ENCODE measurements at regions not wholly inside any gene's neighbourhood (a gene's known extent, or its start where the extent isn't known, plus 50 kb on each side); places are given as distances from the start of the nearest gene placed in this dataset.

DNA sequence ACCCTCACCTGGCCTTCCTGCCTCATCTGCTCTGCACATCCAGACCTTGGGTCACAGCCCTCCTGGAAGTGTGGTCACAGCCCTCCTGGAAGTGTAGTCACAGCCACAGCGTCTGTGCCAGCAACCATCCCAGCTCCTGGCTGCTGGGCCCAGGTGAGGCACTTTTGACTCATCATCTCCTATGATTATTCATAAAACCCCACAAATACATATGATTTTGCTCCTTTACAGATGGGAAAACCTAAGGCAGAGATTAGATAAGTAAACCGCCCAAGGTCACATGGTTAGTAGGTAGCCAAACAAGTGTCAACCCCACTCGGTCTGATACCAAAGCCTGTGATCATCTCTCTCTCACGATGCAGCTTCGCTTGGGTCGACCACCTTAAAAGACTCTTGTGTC lies 94.3 kb downstream of the PRLHR start:
- no peak overlapping the region for H3K23ac ChIP-seq (ENCODE audit: low read length in 2 of 2)
- no peaks in the 10 kb centered on the region for H3K36me3 ChIP-seq (ENCODE audit: control insufficient read depth in 1 of 2, insufficient read depth in 2 of 2, low read depth in 1 of 2, low read length in 2 of 2)
- no peak overlapping the region for H2AFZ ChIP-seq (ENCODE audit: low read depth, low read length)
- no peak overlapping the region for H2BK12ac ChIP-seq (ENCODE audit: low read length in 2 of 2)
- no peak overlapping the region for H2BK15ac ChIP-seq (ENCODE audit: low read depth, poor library complexity, severe bottlenecking)
- H2AK5ac ChIP-seq (ENCODE audit: low read length, severe bottlenecking) = no peak overlapping the region
- no peak for DNase-seq
- no peak overlapping the region for H4K8ac ChIP-seq (ENCODE audit: low read length)
- H3K27me3 ChIP-seq (ENCODE audit: control insufficient read depth in 1 of 2, insufficient read depth in 1 of 2, low read length in 2 of 2) = no peaks in the 10 kb centered on the region
- no peak overlapping the region for H3K4me3 ChIP-seq (ENCODE audit: insufficient read depth in 1 of 2, low read depth in 1 of 2, low read length in 2 of 2)
- no peaks in the 10 kb centered on the region for H3K79me1 ChIP-seq (replicated peaks; ENCODE audit: low read length, poor library complexity, severe bottlenecking)
- no peak overlapping the region for H4K91ac ChIP-seq (ENCODE audit: low read length)
- no peak overlapping the region for H2BK5ac ChIP-seq (ENCODE audit: low read depth, low read length, poor library complexity, severe bottlenecking)
- no peaks in the 10 kb centered on the region for H3K9me3 ChIP-seq (ENCODE audit: control insufficient read depth, low read length)
- H3K14ac ChIP-seq (ENCODE audit: low read length in 2 of 2) = no peak overlapping the region
- H3K4ac ChIP-seq (ENCODE audit: low read depth in 1 of 2, low read length in 2 of 2) = no peak overlapping the region
- peak overlapping the region; percentile 50 for H3K9ac ChIP-seq (ENCODE audit: low read length)
- H3K27ac ChIP-seq (ENCODE audit: low read length, poor library complexity, severe bottlenecking) = no peak overlapping the region
- no peaks in the 10 kb centered on the region for H3K4me1 ChIP-seq (ENCODE audit: control insufficient read depth, insufficient read depth, low read depth, low read length)
- H2BK120ac ChIP-seq (ENCODE audit: low read depth, low read length) = no peak overlapping the region
- WGBS = 86% methylated on average over 6 of the region's 6 CpGs
- no peak overlapping the region for H3K4me2 ChIP-seq (ENCODE audit: low read length, poor library complexity, severe bottlenecking)
- H3K18ac ChIP-seq (ENCODE audit: low read depth in 1 of 2, low read length in 2 of 2) = no peak overlapping the region

- WGBS = 85% methylated on average over 3 of the region's 6 CpGs
- H3K79me1 ChIP-seq (replicated peaks; ENCODE audit: low read length, poor library complexity, severe bottlenecking) = no peaks in the 10 kb centered on the region
- H2BK15ac ChIP-seq (ENCODE audit: low read depth, poor library complexity, severe bottlenecking) = no peak overlapping the region
- H3K4me2 ChIP-seq (ENCODE audit: low read length, poor library complexity, severe bottlenecking) = no peak overlapping the region
- H3K9me3 ChIP-seq (ENCODE audit: control insufficient read depth, low read length) = no peaks in the 10 kb centered on the region
- no peak overlapping the region for H4K8ac ChIP-seq (ENCODE audit: low read length)
- no peak overlapping the region for H2AK5ac ChIP-seq (ENCODE audit: low read length, severe bottlenecking)
- H2AFZ ChIP-seq (ENCODE audit: low read depth, low read length) = no peak overlapping the region
- no peak overlapping the region for H2BK5ac ChIP-seq (ENCODE audit: low read depth, low read length, poor library complexity, severe bottlenecking)
- H2BK120ac ChIP-seq (ENCODE audit: low read depth, low read length) = no peak overlapping the region
- H3K4me1 ChIP-seq (ENCODE audit: control insufficient read depth, insufficient read depth, low read depth, low read length) = no peaks in the 10 kb centered on the region
- no peak overlapping the region for H2BK12ac ChIP-seq (ENCODE audit: low read length in 2 of 2)
- no peak overlapping the region for H3K27ac ChIP-seq (ENCODE audit: low read length, poor library complexity, severe bottlenecking)
- H3K14ac ChIP-seq (ENCODE audit: low read length in 2 of 2) = no peak overlapping the region
- H3K23ac ChIP-seq (ENCODE audit: low read length in 2 of 2) = no peak overlapping the region
- H3K36me3 ChIP-seq (ENCODE audit: control insufficient read depth in 1 of 2, insufficient read depth in 2 of 2, low read depth in 1 of 2, low read length in 2 of 2) = no peaks in the 10 kb centered on the region
- H3K4ac ChIP-seq (ENCODE audit: low read depth in 1 of 2, low read length in 2 of 2) = no peak overlapping the region
- no peaks in the 10 kb centered on the region for H3K27me3 ChIP-seq (ENCODE audit: control insufficient read depth in 1 of 2, insufficient read depth in 1 of 2, low read length in 2 of 2)
- H4K91ac ChIP-seq (ENCODE audit: low read length) = no peak overlapping the region
- no peak for DNase-seq
- no peak overlapping the region for H3K18ac ChIP-seq (ENCODE audit: low read depth in 1 of 2, low read length in 2 of 2)
- H3K4me3 ChIP-seq (ENCODE audit: insufficient read depth in 1 of 2, low read depth in 1 of 2, low read length in 2 of 2) = no peak overlapping the region
- peak overlapping the region; percentile 50 for H3K9ac ChIP-seq (ENCODE audit: low read length)
Observed at GRCh38 chr10:118500477-118501104, 94.9 kb downstream of the PRLHR start.

DNA sequence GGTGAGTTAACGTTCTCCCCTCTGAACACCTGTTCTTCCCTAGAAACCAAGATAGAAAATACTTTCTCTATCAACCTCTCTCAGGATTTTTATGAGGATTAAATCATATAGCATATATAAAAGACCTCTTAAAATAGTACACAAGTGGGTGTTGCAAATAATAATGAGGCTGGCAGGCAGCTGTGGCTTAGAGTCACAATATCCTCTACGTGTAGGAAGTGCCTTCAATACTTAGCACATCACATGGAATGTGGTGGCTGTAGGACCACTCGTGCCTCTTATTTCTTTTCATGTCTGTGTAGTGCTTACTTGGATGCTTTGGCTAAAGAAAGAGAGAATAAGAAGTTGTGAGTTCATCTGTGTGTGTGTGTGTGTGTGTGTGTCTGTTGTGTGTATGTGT lies 96.3 kb downstream of the PRLHR start:
- H3K4me3 ChIP-seq (ENCODE audit: insufficient read depth in 1 of 2, low read depth in 1 of 2, low read length in 2 of 2) = no peak overlapping the region
- no peak overlapping the region for H4K8ac ChIP-seq (ENCODE audit: low read length)
- H2AK5ac ChIP-seq (ENCODE audit: low read length, severe bottlenecking) = no peak overlapping the region
- no peak overlapping the region for H3K18ac ChIP-seq (ENCODE audit: low read depth in 1 of 2, low read length in 2 of 2)
- H3K36me3 ChIP-seq (ENCODE audit: control insufficient read depth in 1 of 2, insufficient read depth in 2 of 2, low read depth in 1 of 2, low read length in 2 of 2) = no peaks in the 10 kb centered on the region
- H2BK12ac ChIP-seq (ENCODE audit: low read length in 2 of 2) = no peak overlapping the region
- no peaks in the 10 kb centered on the region for H3K4me1 ChIP-seq (ENCODE audit: control insufficient read depth, insufficient read depth, low read depth, low read length)
- no peak overlapping the region for H3K23ac ChIP-seq (ENCODE audit: low read length in 2 of 2)
- no peak overlapping the region for H2BK120ac ChIP-seq (ENCODE audit: low read depth, low read length)
- WGBS = 72% methylated on average over 2 of the region's 3 CpGs
- H3K79me1 ChIP-seq (replicated peaks; ENCODE audit: low read length, poor library complexity, severe bottlenecking) = no peaks in the 10 kb centered on the region
- no peak for DNase-seq
- no peak overlapping the region for H3K4me2 ChIP-seq (ENCODE audit: low read length, poor library complexity, severe bottlenecking)
- no peak overlapping the region for H2AFZ ChIP-seq (ENCODE audit: low read depth, low read length)
- H2BK15ac ChIP-seq (ENCODE audit: low read depth, poor library complexity, severe bottlenecking) = no peak overlapping the region
- no peak overlapping the region for H3K9ac ChIP-seq (ENCODE audit: low read length)
- no peak overlapping the region for H3K14ac ChIP-seq (ENCODE audit: low read length in 2 of 2)
- no peaks in the 10 kb centered on the region for H3K27me3 ChIP-seq (ENCODE audit: control insufficient read depth in 1 of 2, insufficient read depth in 1 of 2, low read length in 2 of 2)
- H4K91ac ChIP-seq (ENCODE audit: low read length) = no peak overlapping the region
- H2BK5ac ChIP-seq (ENCODE audit: low read depth, low read length, poor library complexity, severe bottlenecking) = no peak overlapping the region
- H3K4ac ChIP-seq (ENCODE audit: low read depth in 1 of 2, low read length in 2 of 2) = no peak overlapping the region
- H3K27ac ChIP-seq (ENCODE audit: low read length, poor library complexity, severe bottlenecking) = no peak overlapping the region
- H3K9me3 ChIP-seq (ENCODE audit: control insufficient read depth, low read length) = no peaks in the 10 kb centered on the region

- H3K4ac ChIP-seq (ENCODE audit: low read depth in 1 of 2, low read length in 2 of 2) = no peak overlapping the region
- H4K8ac ChIP-seq (ENCODE audit: low read length) = no peak overlapping the region
- H3K36me3 ChIP-seq (ENCODE audit: control insufficient read depth in 1 of 2, insufficient read depth in 2 of 2, low read depth in 1 of 2, low read length in 2 of 2) = no peaks in the 10 kb centered on the region
- H2BK5ac ChIP-seq (ENCODE audit: low read depth, low read length, poor library complexity, severe bottlenecking) = no peak overlapping the region
- H2BK15ac ChIP-seq (ENCODE audit: low read depth, poor library complexity, severe bottlenecking) = no peak overlapping the region
- no peak overlapping the region for H4K91ac ChIP-seq (ENCODE audit: low read length)
- no peak overlapping the region for H2BK12ac ChIP-seq (ENCODE audit: low read length in 2 of 2)
- no peaks in the 10 kb centered on the region for H3K27me3 ChIP-seq (ENCODE audit: control insufficient read depth in 1 of 2, insufficient read depth in 1 of 2, low read length in 2 of 2)
- no peaks in the 10 kb centered on the region for H3K4me1 ChIP-seq (ENCODE audit: control insufficient read depth, insufficient read depth, low read depth, low read length)
- no peak overlapping the region for H3K27ac ChIP-seq (ENCODE audit: low read length, poor library complexity, severe bottlenecking)
- H2AFZ ChIP-seq (ENCODE audit: low read depth, low read length) = no peak overlapping the region
- H3K79me1 ChIP-seq (replicated peaks; ENCODE audit: low read length, poor library complexity, severe bottlenecking) = no peaks in the 10 kb centered on the region
- no peak overlapping the region for H3K4me2 ChIP-seq (ENCODE audit: low read length, poor library complexity, severe bottlenecking)
- H3K9me3 ChIP-seq (ENCODE audit: control insufficient read depth, low read length) = no peaks in the 10 kb centered on the region
- H3K18ac ChIP-seq (ENCODE audit: low read depth in 1 of 2, low read length in 2 of 2) = no peak overlapping the region
- H3K14ac ChIP-seq (ENCODE audit: low read length in 2 of 2) = no peak overlapping the region
- no peak overlapping the region for H2BK120ac ChIP-seq (ENCODE audit: low read depth, low read length)
- 62% methylated on average over 3 of the region's 4 CpGs for WGBS
- H2AK5ac ChIP-seq (ENCODE audit: low read length, severe bottlenecking) = no peak overlapping the region
- no peak overlapping the region for H3K9ac ChIP-seq (ENCODE audit: low read length)
- DNase-seq = no peak
- no peak overlapping the region for H3K23ac ChIP-seq (ENCODE audit: low read length in 2 of 2)
- H3K4me3 ChIP-seq (ENCODE audit: insufficient read depth in 1 of 2, low read depth in 1 of 2, low read length in 2 of 2) = no peak overlapping the region
Observed at GRCh38 chr10:118498623-118499022, 96.8 kb downstream of the PRLHR start.
